ENCODE measurements at regions not wholly inside any gene's neighbourhood (a gene's known extent, or its start where the extent isn't known, plus 50 kb on each side); places are given as distances from the start of the nearest gene placed in this dataset.

GRCh38 chr5:125326150-125326510, 579.7 kb upstream of the ZNF608 start:
- Histone ChIP-seq H3K36me3 (no peaks in the 10 kb centered on the region), H3K27ac (no peak overlapping the region), H3K9me3 (no peaks in the 10 kb centered on the region), H3K27me3 (no peaks in the 10 kb centered on the region), H3K4me3 (no peak overlapping the region), H3K4me1 (peaks cover 0 to 11% (median 0%) of the 10 kb centered on the region in 4 donors)
- DNase-seq (ENCODE audit: low spot score in 2 of 2), result peak in 1 of 2 donors; percentile 46
- no peak for TF ChIP-seq POLR2A (IDR thresholded peaks at IDR 0.05)
- no peak for TF ChIP-seq CTCF (IDR thresholded peaks at IDR 0.05)
- no peak for TF ChIP-seq EP300 (IDR thresholded peaks at IDR 0.05)

GRCh38 chr5:125327676-125328075, 581.2 kb upstream of the ZNF608 start:
- 85 to 95% methylated on average over 3 of the region's 3 CpGs for WGBS, 2 donors
- Histone ChIP-seq H3K4me1 (peaks cover 0 to 11% (median 0%) of the 10 kb centered on the region in 4 donors), H3K27me3 (no peaks in the 10 kb centered on the region), H3K9me3 (no peaks in the 10 kb centered on the region), H3K27ac (no peak overlapping the region), H3K4me3 (no peak overlapping the region), H3K36me3 (no peaks in the 10 kb centered on the region)
- TF ChIP-seq CTCF (IDR thresholded peaks at IDR 0.05) (no peak), POLR2A (IDR thresholded peaks at IDR 0.05) (no peak), EP300 (IDR thresholded peaks at IDR 0.05) (no peak)
- DNase-seq (ENCODE audit: low spot score in 2 of 2), result no peak

DNA sequence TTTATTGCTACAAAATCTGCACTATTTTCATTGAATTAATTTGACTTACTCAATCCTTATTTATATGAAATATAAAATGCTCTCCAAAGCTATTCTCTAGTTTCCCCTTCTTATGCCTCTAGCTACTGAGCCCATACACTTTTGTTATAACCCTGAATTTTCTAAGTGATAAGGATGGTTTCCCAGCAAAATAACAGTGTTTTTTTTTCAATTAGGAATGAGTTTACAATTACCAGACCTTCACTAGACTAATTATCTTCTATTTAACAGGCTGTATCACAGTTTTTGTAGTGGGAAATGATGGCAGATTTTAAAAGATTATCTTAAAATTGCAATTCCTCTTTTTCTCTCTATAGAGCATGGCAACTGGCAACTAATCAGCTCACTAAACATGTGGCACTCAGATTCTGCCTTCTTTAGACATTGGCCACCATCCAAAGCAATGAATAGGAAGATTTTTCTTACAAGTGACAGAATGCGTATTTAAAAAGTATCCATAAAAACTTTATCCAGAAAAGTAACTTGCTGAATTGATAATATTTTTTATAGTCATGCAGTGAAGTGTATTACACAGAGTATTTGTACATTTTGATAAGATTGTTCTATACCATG, 585.7 kb upstream of the ZNF608 start:
- Histone ChIP-seq H3K36me3 (no peaks in the 10 kb centered on the region), H3K9me3 (no peaks in the 10 kb centered on the region), H3K4me3 (no peak overlapping the region), H3K27me3 (no peaks in the 10 kb centered on the region), H3K4me1 (no peaks in the 10 kb centered on the region), H3K27ac (no peak overlapping the region)
- no peak for DNase-seq (ENCODE audit: low spot score in 2 of 2)
- 50 to 53% methylated on average over 1 of the region's 1 CpG for WGBS, 2 donors
- TF ChIP-seq CTCF (IDR thresholded peaks at IDR 0.05) (no peak), POLR2A (IDR thresholded peaks at IDR 0.05) (no peak), EP300 (IDR thresholded peaks at IDR 0.05) (no peak)

GRCh38 chr5:125333416-125333815, 587.0 kb upstream of the ZNF608 start:
- Histone ChIP-seq H3K4me3 (no peak overlapping the region), H3K36me3 (no peaks in the 10 kb centered on the region), H3K27me3 (no peaks in the 10 kb centered on the region), H3K27ac (no peak overlapping the region), H3K4me1 (no peaks in the 10 kb centered on the region), H3K9me3 (no peaks in the 10 kb centered on the region)
- no peak for TF ChIP-seq EP300 (IDR thresholded peaks at IDR 0.05)
- no peak for TF ChIP-seq CTCF (IDR thresholded peaks at IDR 0.05)
- TF ChIP-seq POLR2A (IDR thresholded peaks at IDR 0.05), result no peak
- DNase-seq (ENCODE audit: low spot score in 2 of 2), result no peak
- WGBS, 2 donors, result 46 to 48% methylated on average over 2 of the region's 2 CpGs

- TF ChIP-seq CTCF (IDR thresholded peaks at IDR 0.05) (no peak), POLR2A (IDR thresholded peaks at IDR 0.05) (no peak), EP300 (IDR thresholded peaks at IDR 0.05) (no peak)
Observed at GRCh38 chr5:125336401-125336800, 590.0 kb upstream of the ZNF608 start.

More at GRCh38 chr5:125336401-125336800, 590.0 kb upstream of the ZNF608 start:
- Histone ChIP-seq H3K4me3 (no peak overlapping the region), H3K36me3 (no peaks in the 10 kb centered on the region), H3K9me3 (no peaks in the 10 kb centered on the region), H3K27ac (no peak overlapping the region), H3K4me1 (no peaks in the 10 kb centered on the region), H3K27me3 (no peaks in the 10 kb centered on the region)
- no peak for DNase-seq (ENCODE audit: low spot score in 2 of 2)
- WGBS, 2 donors, result 44% methylated on average over 2 of the region's 2 CpGs

Measured in tibial nerve (tissue), 4 donors.